ENCODE measurements at regions not wholly inside any gene's neighbourhood (a gene's known extent, or its start where the extent isn't known, plus 50 kb on each side); places are given as distances from the start of the nearest gene placed in this dataset.
"Not testable (repeated sequence)": the region's sequence is repeated elsewhere in the genome, so short reads cannot be mapped to it uniquely, and the experiment has no call there.

GRCh38 chr13:74250738-74251190 is 116.6 kb upstream of the KLF12 start:
- Mint-ChIP-seq H3K27ac (no peak overlapping the region), H3K9me3 (peaks cover 22% of the 10 kb centered on the region), H3K4me1 (peaks cover 3% of the 10 kb centered on the region), H3K4me3 (no peak overlapping the region), H3K27me3 (ENCODE audit: low read depth) (no peaks in the 10 kb centered on the region), H3K36me3 (peaks cover 3% of the 10 kb centered on the region)
- DNase-seq (ENCODE audit: low spot score in 2 of 2, unreplicated experiment in 2 of 2) = no peak
- TF ChIP-seq CTCF (IDR thresholded peaks at IDR 0.05; ENCODE audit: unreplicated experiment) = no peak

- Mint-ChIP-seq H3K4me3 (no peak overlapping the region), H3K4me1 (peaks cover under 1% of the 10 kb centered on the region), H3K27ac (no peak overlapping the region), H3K36me3 (peaks cover 3% of the 10 kb centered on the region), H3K9me3 (peaks cover 26% of the 10 kb centered on the region), H3K27me3 (ENCODE audit: low read depth) (no peaks in the 10 kb centered on the region)
- DNase-seq (ENCODE audit: low spot score in 2 of 2, unreplicated experiment in 2 of 2) = no peak
- no peak for TF ChIP-seq CTCF (IDR thresholded peaks at IDR 0.05; ENCODE audit: unreplicated experiment)
Measured at GRCh38 chr13:74248477-74248876, 114.3 kb upstream of the KLF12 start.

GRCh38 chr13:74246487-74246886 is 112.3 kb upstream of the KLF12 start:
- Mint-ChIP-seq H3K27ac (no peak overlapping the region), H3K27me3 (ENCODE audit: low read depth) (no peaks in the 10 kb centered on the region), H3K9me3 (peaks cover 32% of the 10 kb centered on the region), H3K36me3 (peaks cover 7% of the 10 kb centered on the region), H3K4me1 (no peaks in the 10 kb centered on the region), H3K4me3 (no peak overlapping the region)
- TF ChIP-seq CTCF (IDR thresholded peaks at IDR 0.05; ENCODE audit: unreplicated experiment) = no peak
- no peak for DNase-seq (ENCODE audit: low spot score in 2 of 2, unreplicated experiment in 2 of 2)

DNA sequence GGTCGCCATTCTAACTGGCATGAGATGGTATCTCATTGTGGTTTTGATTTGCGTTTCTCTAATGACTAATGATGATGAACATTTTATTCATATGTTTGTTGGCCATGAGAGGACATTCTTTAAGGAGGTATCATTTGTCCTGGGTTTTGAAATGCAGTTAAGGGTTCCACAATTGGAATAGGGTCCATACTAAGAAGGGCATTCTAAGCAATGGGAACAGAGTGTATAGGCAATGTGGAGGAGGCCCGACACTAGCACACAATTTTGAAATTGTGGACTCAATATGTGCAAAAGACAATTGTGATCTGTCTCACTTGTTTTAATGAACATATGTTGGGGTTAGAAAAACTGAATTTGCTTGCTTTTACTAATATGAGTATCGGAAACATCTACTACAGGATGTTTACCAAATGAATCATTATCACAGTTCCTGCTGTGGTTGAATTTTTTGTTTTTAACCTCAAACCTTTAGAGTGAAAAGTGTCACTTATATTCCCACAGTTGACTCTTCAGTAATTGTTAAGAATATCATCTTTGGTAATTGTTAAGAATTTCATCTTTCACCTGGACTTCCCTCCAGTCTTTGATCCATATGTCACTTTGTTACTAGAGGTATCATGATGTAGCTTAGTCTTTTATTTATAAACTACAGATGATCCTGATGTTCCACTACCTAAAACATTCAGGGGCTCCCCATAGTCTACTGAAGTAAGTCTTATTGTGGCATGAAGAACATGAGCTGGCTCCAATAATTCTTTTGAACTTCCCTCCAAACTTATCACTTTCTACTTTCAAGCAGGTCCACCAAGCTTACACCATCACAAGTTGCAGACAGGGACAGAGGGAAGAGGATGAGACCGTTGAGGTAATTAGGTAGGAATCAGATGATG is 109.7 kb upstream of the KLF12 start:
- no peaks in the 10 kb centered on the region for H3K27me3 Mint-ChIP-seq (ENCODE audit: low read depth)
- no peak for DNase-seq (ENCODE audit: low spot score in 2 of 2, unreplicated experiment in 2 of 2)
- no peaks in the 10 kb centered on the region for H3K4me1 Mint-ChIP-seq
- H3K9me3 Mint-ChIP-seq = peaks cover 21% of the 10 kb centered on the region
- no peak overlapping the region for H3K4me3 Mint-ChIP-seq
- H3K27ac Mint-ChIP-seq = no peak overlapping the region
- no peak for TF ChIP-seq CTCF (IDR thresholded peaks at IDR 0.05; ENCODE audit: unreplicated experiment)
- H3K36me3 Mint-ChIP-seq = peaks cover 7% of the 10 kb centered on the region

DNA sequence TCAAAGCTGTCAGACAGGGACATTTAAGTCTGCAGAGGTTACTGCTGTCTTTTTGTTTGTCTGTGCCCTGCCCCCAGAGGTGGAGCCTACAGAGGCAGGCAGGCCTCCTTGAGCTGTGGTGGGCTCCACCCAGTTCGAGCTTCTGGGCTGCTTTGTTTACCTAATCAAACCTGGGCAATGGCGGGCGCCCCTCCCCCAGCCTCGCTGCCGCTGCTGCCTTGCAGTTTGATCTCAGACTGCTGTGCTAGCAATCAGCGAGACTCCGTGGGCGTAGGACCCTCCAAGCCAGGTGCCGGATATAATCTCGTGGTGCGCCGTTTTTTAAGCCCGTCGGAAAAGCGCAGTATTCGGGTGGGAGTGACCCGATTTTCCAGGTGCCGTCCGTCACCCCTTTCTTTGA is 107.1 kb upstream of the KLF12 start:
- peaks cover 10% of the 10 kb centered on the region for H3K9me3 Mint-ChIP-seq
- H3K27me3 Mint-ChIP-seq (ENCODE audit: low read depth); H3K4me3 Mint-ChIP-seq; H3K36me3 Mint-ChIP-seq; H3K4me1 Mint-ChIP-seq; H3K27ac Mint-ChIP-seq; DNase-seq (ENCODE audit: low spot score in 2 of 2, unreplicated experiment in 2 of 2): not testable (repeated sequence)

- H3K4me3 Mint-ChIP-seq = no peak overlapping the region
- DNase-seq (ENCODE audit: low spot score in 2 of 2, unreplicated experiment in 2 of 2) = no peak
- no peak overlapping the region for H3K27ac Mint-ChIP-seq
- H3K9me3 Mint-ChIP-seq = peaks cover 10% of the 10 kb centered on the region
- no peak for TF ChIP-seq CTCF (IDR thresholded peaks at IDR 0.05; ENCODE audit: unreplicated experiment)
- H3K36me3 Mint-ChIP-seq = no peaks in the 10 kb centered on the region
- H3K27me3 Mint-ChIP-seq (ENCODE audit: low read depth) = no peaks in the 10 kb centered on the region
- no peaks in the 10 kb centered on the region for H3K4me1 Mint-ChIP-seq
Measured at GRCh38 chr13:74230984-74231501, 96.8 kb upstream of the KLF12 start.
